Liver (tissue), 3 donors: ENCODE measurements at regions not wholly inside any gene's neighbourhood (a gene's known extent, or its start where the extent isn't known, plus 50 kb on each side); places are given as distances from the start of the nearest gene placed in this dataset.

ENCODE experiments used
- FOXA2 ChIP-seq: IDR thresholded peaks from 2 replicates; pipeline ENCODE4 v1.6.1; 2016; ENCODE audit warnings: antibody characterized with exemption
- GABPA ChIP-seq, 2 donors: IDR thresholded peaks in 1 of 2; conservative IDR thresholded peaks in 1 of 2; 2 replicates each; pipeline ENCODE4 v1.6.1; 2016; ENCODE audit warnings: antibody characterized with exemption in 2 of 2, mild to moderate bottlenecking in 1 of 2, moderate library complexity in 1 of 2
- JUND ChIP-seq, 2 donors: IDR thresholded peaks; 2 replicates each; pipeline ENCODE4 v1.6.1; 2016; ENCODE audit warnings: antibody characterized with exemption in 2 of 2
- RXRA ChIP-seq, 2 donors: IDR thresholded peaks; 2 replicates each; pipeline ENCODE4 v1.6.1; 2017 to 2018; ENCODE audit warnings: antibody characterized with exemption in 2 of 2, mild to moderate bottlenecking in 1 of 2
- SP1 ChIP-seq: IDR thresholded peaks from 2 replicates; pipeline ENCODE4 v1.6.1; 2018; ENCODE audit warnings: antibody characterized with exemption, mild to moderate bottlenecking
- TAF1 ChIP-seq: conservative IDR thresholded peaks from 2 replicates; pipeline ENCODE4 v1.6.1; 2016; ENCODE audit warnings: antibody characterized with exemption, mild to moderate bottlenecking
- TF ChIP-seq, protein P1 (sequence below): fragments of 150-350 bp; IDR thresholded peaks from 2 replicates; pipeline ENCODE4 v1.5.1; 2017; ENCODE audit warnings: improper control_type of control experiment, low read depth, low read length; ENCODE audit not compliant: missing input control
- TF ChIP-seq, protein P2 (sequence below): IDR thresholded peaks from 2 replicates; pipeline ENCODE4 v1.6.1; 2016; ENCODE audit warnings: antibody characterized with exemption
- TF ChIP-seq, protein P3 (sequence below): IDR thresholded peaks from 2 replicates; pipeline ENCODE4 v1.6.1; 2016; ENCODE audit warnings: antibody characterized with exemption
- TF ChIP-seq, protein P4 (sequence below): IDR thresholded peaks from 2 replicates; pipeline ENCODE4 v1.6.1; 2016; ENCODE audit warnings: antibody characterized with exemption, mild to moderate bottlenecking
- donor health status: healthy.
- donor health status: healthy.

DNA sequence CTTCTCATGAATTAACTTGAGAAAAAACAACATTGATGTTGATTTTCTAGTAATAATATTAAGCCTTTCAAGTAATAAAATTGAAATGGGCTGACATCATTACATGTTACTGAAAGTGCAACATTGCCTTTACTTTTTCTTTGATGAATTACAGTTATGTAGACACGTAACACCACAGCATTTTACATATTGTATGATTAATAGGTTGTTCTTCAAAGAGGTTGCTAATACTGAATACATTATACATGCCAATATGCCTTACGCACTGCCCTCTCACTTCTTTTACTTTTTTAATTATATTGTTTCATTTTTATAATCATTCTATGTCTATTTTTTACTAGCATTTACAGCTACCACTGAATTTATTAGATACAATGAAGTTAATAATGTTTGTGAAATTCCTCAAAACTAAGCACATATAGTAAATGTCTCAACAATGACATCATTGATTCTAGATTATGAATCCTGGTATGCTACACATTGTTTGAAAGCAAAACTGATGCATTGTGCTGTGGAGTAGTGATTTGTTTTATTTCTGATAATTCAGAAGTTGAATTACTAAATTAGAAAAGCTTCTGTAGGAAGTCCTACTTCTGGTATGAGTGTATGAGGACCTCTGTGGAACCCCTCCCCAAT lies 464.4 kb upstream of the IZUMO3 start:
- TF ChIP-seq, protein P1, sequence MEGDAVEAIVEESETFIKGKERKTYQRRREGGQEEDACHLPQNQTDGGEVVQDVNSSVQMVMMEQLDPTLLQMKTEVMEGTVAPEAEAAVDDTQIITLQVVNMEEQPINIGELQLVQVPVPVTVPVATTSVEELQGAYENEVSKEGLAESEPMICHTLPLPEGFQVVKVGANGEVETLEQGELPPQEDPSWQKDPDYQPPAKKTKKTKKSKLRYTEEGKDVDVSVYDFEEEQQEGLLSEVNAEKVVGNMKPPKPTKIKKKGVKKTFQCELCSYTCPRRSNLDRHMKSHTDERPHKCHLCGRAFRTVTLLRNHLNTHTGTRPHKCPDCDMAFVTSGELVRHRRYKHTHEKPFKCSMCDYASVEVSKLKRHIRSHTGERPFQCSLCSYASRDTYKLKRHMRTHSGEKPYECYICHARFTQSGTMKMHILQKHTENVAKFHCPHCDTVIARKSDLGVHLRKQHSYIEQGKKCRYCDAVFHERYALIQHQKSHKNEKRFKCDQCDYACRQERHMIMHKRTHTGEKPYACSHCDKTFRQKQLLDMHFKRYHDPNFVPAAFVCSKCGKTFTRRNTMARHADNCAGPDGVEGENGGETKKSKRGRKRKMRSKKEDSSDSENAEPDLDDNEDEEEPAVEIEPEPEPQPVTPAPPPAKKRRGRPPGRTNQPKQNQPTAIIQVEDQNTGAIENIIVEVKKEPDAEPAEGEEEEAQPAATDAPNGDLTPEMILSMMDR = no peak
- TF ChIP-seq, protein P2, sequence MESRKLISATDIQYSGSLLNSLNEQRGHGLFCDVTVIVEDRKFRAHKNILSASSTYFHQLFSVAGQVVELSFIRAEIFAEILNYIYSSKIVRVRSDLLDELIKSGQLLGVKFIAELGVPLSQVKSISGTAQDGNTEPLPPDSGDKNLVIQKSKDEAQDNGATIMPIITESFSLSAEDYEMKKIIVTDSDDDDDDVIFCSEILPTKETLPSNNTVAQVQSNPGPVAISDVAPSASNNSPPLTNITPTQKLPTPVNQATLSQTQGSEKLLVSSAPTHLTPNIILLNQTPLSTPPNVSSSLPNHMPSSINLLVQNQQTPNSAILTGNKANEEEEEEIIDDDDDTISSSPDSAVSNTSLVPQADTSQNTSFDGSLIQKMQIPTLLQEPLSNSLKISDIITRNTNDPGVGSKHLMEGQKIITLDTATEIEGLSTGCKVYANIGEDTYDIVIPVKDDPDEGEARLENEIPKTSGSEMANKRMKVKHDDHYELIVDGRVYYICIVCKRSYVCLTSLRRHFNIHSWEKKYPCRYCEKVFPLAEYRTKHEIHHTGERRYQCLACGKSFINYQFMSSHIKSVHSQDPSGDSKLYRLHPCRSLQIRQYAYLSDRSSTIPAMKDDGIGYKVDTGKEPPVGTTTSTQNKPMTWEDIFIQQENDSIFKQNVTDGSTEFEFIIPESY = no peak
- TF ChIP-seq FOXA2 (no peak), GABPA (IDR thresholded peaks at IDR 0.05 in 1 of 2, conservative IDR thresholded peaks at IDR 0.05 in 1 of 2) (no peak), TAF1 (no peak), RXRA (IDR thresholded peaks at IDR 0.05) (no peak), JUND (IDR thresholded peaks at IDR 0.05) (no peak), SP1 (no peak)
- TF ChIP-seq, protein P3, sequence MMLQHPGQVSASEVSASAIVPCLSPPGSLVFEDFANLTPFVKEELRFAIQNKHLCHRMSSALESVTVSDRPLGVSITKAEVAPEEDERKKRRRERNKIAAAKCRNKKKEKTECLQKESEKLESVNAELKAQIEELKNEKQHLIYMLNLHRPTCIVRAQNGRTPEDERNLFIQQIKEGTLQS = no peak
- TF ChIP-seq, protein P4, sequence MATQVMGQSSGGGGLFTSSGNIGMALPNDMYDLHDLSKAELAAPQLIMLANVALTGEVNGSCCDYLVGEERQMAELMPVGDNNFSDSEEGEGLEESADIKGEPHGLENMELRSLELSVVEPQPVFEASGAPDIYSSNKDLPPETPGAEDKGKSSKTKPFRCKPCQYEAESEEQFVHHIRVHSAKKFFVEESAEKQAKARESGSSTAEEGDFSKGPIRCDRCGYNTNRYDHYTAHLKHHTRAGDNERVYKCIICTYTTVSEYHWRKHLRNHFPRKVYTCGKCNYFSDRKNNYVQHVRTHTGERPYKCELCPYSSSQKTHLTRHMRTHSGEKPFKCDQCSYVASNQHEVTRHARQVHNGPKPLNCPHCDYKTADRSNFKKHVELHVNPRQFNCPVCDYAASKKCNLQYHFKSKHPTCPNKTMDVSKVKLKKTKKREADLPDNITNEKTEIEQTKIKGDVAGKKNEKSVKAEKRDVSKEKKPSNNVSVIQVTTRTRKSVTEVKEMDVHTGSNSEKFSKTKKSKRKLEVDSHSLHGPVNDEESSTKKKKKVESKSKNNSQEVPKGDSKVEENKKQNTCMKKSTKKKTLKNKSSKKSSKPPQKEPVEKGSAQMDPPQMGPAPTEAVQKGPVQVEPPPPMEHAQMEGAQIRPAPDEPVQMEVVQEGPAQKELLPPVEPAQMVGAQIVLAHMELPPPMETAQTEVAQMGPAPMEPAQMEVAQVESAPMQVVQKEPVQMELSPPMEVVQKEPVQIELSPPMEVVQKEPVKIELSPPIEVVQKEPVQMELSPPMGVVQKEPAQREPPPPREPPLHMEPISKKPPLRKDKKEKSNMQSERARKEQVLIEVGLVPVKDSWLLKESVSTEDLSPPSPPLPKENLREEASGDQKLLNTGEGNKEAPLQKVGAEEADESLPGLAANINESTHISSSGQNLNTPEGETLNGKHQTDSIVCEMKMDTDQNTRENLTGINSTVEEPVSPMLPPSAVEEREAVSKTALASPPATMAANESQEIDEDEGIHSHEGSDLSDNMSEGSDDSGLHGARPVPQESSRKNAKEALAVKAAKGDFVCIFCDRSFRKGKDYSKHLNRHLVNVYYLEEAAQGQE = no peak
